ENCODE measurements at regions not wholly inside any gene's neighbourhood (a gene's known extent, or its start where the extent isn't known, plus 50 kb on each side); places are given as distances from the start of the nearest gene placed in this dataset.

- H3K9me3 ChIP-seq (ENCODE audit: control insufficient read depth in 1 of 2, insufficient read depth in 1 of 2, low read length in 2 of 2): no peaks in the 10 kb centered on the region
- no peaks in the 10 kb centered on the region for H3K27me3 ChIP-seq (ENCODE audit: control insufficient read depth in 1 of 2, insufficient read depth in 2 of 2, low read length in 2 of 2)
- Mint-ChIP-seq H3K9me3 (peaks cover 12% of the 10 kb centered on the region), H3K27ac (no peak overlapping the region), H3K4me1 (ENCODE audit: low read depth) (no peaks in the 10 kb centered on the region), H3K4me3 (no peak overlapping the region), H3K27me3 (no peaks in the 10 kb centered on the region), H3K36me3 (ENCODE audit: low read depth) (no peaks in the 10 kb centered on the region)
- no peak for TF ChIP-seq CTCF (IDR thresholded peaks at IDR 0.05)
- H3K36me3 ChIP-seq (ENCODE audit: insufficient read depth, low read length): no peaks in the 10 kb centered on the region
- ChIA-PET CTCF (no interaction called here), POLR2A (no interaction called here)
- intact Hi-C loops (cut with DNase I, micrococcal nuclease): no loop called here
- no peaks in the 10 kb centered on the region for H3K4me1 ChIP-seq (ENCODE audit: insufficient read depth, low read length)
- H3K27ac ChIP-seq (ENCODE audit: low read depth in 1 of 2, low read length in 2 of 2): no peak overlapping the region
- H3K4me3 ChIP-seq (ENCODE audit: low read length): no peak overlapping the region
- no peak for ATAC-seq (ENCODE audit: poor library complexity)
- DNase-seq: no peak
Observed at GRCh38 chr12:33265900-33266299, 173.7 kb downstream of the SYT10 start.

- no peaks in the 10 kb centered on the region for H3K4me1 Mint-ChIP-seq (ENCODE audit: low read depth)
- peaks cover 12% of the 10 kb centered on the region for H3K9me3 Mint-ChIP-seq
- POLR2A ChIA-PET: interaction anchor here (0.5 kb wide), 1 partner anchor 78 kb away, joined by 3 read pairs; no protein-coding TSS in a partner anchor
- DNase-seq (no peak), ATAC-seq (ENCODE audit: poor library complexity) (no peak)
- H3K27me3 ChIP-seq (ENCODE audit: control insufficient read depth in 1 of 2, insufficient read depth in 2 of 2, low read length in 2 of 2): no peaks in the 10 kb centered on the region
- no peak overlapping the region for H3K27ac ChIP-seq (ENCODE audit: low read depth in 1 of 2, low read length in 2 of 2)
- CTCF ChIA-PET: no interaction called here
- H3K36me3 Mint-ChIP-seq (ENCODE audit: low read depth): no peaks in the 10 kb centered on the region
- H3K27ac Mint-ChIP-seq: no peak overlapping the region
- H3K27me3 Mint-ChIP-seq: no peaks in the 10 kb centered on the region
- no peak overlapping the region for H3K4me3 ChIP-seq (ENCODE audit: low read length)
- intact Hi-C loops (cut with DNase I, micrococcal nuclease): no loop called here
- H3K36me3 ChIP-seq (ENCODE audit: insufficient read depth, low read length): no peaks in the 10 kb centered on the region
- H3K4me1 ChIP-seq (ENCODE audit: insufficient read depth, low read length): no peaks in the 10 kb centered on the region
- H3K9me3 ChIP-seq (ENCODE audit: control insufficient read depth in 1 of 2, insufficient read depth in 1 of 2, low read length in 2 of 2): no peaks in the 10 kb centered on the region
- H3K4me3 Mint-ChIP-seq: no peak overlapping the region
- TF ChIP-seq CTCF (IDR thresholded peaks at IDR 0.05): no peak
Observed at GRCh38 chr12:33265033-33265731, 174.4 kb downstream of the SYT10 start.

GRCh38 chr12:33253178-33253577 is 186.4 kb downstream of the SYT10 start:
- ATAC-seq (ENCODE audit: poor library complexity) (no peak), DNase-seq (no peak)
- intact Hi-C loops (cut with DNase I, micrococcal nuclease): no loop called here
- no peak overlapping the region for H3K4me3 ChIP-seq (ENCODE audit: low read length)
- no peak overlapping the region for H3K27ac ChIP-seq (ENCODE audit: low read depth in 1 of 2, low read length in 2 of 2)
- Mint-ChIP-seq H3K27me3 (no peaks in the 10 kb centered on the region), H3K4me1 (ENCODE audit: low read depth) (no peaks in the 10 kb centered on the region), H3K27ac (no peak overlapping the region), H3K4me3 (no peak overlapping the region), H3K9me3 (no peaks in the 10 kb centered on the region), H3K36me3 (ENCODE audit: low read depth) (no peaks in the 10 kb centered on the region)
- no peak for TF ChIP-seq CTCF (IDR thresholded peaks at IDR 0.05)
- ChIA-PET POLR2A (no interaction called here), CTCF (no interaction called here)
- no peaks in the 10 kb centered on the region for H3K27me3 ChIP-seq (ENCODE audit: control insufficient read depth in 1 of 2, insufficient read depth in 2 of 2, low read length in 2 of 2)
- no peaks in the 10 kb centered on the region for H3K36me3 ChIP-seq (ENCODE audit: insufficient read depth, low read length)
- no peaks in the 10 kb centered on the region for H3K9me3 ChIP-seq (ENCODE audit: control insufficient read depth in 1 of 2, insufficient read depth in 1 of 2, low read length in 2 of 2)
- no peaks in the 10 kb centered on the region for H3K4me1 ChIP-seq (ENCODE audit: insufficient read depth, low read length)

Measured in CD4-positive, alpha-beta T cell (primary cell).